RPMI7951 (cell line): ENCODE measurements at regions not wholly inside any gene's neighbourhood (a gene's known extent, or its start where the extent isn't known, plus 50 kb on each side); places are given as distances from the start of the nearest gene placed in this dataset.

Experiments used
- DNase-seq: peaks from one replicate; pipeline ENCODE4 v3.0.0-alpha.2; 2012; ENCODE audit warnings: low read depth

- no peak for DNase-seq
Observed at GRCh38 chr5:117230375-117230774, 655.8 kb upstream of the SEMA6A start.

GRCh38 chr5:117220730-117221129 lies 646.1 kb upstream of the SEMA6A start:
- no peak for DNase-seq

- DNase-seq: no peak
Observed at GRCh38 chr5:117218789-117219188, 644.2 kb upstream of the SEMA6A start.

DNA sequence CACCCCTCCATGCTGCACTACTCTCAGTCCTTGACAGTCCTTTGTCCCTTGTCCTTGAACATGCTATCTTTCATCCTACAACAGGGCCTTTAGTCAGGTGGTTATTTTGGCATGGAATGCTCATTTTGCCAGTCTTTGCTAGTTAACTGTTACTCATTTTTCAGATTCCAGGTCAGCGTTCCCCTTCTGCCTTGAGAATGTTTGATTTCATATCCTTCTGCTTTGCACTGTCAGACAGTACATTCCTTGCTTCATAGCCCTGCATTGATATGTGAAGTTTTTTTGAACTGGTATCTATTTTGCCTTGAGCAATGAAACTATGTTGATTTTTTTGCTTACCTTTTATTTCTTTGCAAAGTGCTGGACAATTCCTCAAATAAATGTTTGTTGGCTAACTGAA lies 638.2 kb upstream of the SEMA6A start:
- DNase-seq: no peak

DNA sequence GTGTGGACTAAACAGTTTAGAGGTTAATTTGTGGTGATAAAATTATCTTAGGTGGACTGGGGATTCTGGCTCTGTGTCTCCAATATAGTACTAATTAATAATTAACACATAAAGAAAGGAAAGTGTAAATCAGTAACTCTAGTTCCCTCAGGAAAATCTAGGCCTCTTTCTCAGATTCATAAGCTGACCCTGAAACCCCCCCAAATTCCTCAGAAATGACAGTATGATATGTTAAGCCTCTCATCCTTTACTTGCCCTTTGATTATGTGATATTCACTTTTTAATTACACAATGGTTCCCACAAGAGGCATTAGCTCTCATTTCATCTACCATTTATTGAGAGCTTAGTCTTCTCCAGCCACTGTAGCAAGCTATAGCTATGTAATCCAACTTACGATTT lies 636.2 kb upstream of the SEMA6A start:
- DNase-seq: no peak

GRCh38 chr5:117209479-117209878 lies 634.9 kb upstream of the SEMA6A start:
- DNase-seq: no peak

GRCh38 chr5:117207088-117207668 lies 632.6 kb upstream of the SEMA6A start:
- DNase-seq: no peak

DNA sequence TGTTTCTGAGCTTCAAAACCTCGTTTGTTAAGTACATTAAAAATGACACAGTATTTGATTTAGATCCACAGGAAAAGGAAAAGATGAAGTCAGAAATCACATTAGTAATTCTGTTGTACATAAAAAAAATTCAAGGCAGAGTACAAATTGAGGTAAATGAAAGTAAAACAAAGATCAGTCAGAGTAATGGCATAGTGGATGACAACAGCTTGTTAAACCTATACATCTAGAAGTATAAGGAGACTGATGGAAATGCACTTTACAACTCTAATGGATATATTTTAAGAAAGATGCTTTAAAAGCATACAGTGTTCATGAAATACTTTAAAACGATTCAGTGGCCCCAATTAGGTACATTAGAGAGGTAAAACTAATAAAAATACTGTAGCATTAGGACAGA lies 631.3 kb upstream of the SEMA6A start:
- DNase-seq: no peak

DNA sequence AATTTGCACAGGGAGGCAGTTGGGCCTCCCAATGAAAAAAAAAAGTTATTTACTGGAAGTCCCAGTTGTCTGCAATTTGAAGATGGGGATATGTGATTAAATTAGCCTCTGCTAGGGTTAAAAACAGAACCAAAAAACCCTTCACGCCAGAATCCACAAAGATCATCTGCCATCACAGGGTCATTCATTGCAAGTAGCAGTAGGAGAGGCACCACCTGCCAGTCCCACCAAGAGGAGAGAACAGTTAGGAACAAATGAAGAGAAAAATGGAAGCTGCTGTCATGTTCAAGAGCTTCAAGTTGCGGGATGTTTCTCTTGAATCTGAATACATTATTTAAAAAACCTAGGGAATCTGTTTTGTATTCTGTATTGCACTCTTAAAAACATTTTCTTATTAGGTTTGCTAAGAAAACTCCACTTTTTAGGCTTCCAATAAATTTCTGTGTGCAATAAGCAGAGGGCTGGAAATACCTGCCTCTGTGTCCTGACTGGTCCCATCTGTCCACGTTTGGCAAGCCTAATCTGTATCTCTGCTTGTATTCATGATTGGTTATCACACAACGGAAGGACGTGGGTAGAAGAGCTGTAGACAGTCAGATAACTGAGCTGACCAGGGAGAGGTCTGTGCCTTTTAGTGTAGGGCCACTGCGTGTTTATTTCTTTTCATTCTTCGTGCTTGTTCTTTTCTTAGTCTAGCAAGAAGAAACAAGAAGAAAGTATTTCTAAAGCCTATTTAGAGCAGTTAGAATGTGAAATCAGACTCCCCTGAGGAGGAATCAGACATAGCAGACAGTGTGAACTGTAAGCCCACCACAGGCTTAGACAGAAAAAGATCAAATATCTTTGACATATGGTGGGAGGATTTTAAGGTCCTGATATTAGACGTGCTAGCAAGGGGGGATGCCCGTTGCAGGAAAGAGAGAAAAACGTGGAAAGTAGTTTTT lies 630.6 kb upstream of the SEMA6A start:
- no peak for DNase-seq

DNA sequence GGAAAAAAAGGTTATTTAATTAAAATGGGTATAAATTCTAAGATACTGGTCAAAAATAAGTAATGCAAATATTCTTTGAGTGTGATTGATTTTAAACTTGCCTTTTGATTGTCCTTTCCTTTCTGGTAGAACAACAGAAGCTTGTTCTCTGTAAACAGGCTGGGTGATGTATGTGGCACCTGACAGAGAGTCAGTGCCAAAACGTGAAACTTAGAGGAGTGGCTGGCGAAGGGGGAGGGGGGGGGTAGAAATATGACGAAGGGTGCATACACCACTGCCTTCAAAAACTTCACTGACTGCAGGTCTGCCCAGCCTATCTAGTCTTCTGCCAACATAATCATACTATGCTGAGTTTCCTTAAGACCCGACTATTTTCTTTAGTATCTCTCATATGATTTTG lies 629.8 kb upstream of the SEMA6A start:
- no peak for DNase-seq

- no peak for DNase-seq
Observed at GRCh38 chr5:117203584-117203983, 629.0 kb upstream of the SEMA6A start.

DNA sequence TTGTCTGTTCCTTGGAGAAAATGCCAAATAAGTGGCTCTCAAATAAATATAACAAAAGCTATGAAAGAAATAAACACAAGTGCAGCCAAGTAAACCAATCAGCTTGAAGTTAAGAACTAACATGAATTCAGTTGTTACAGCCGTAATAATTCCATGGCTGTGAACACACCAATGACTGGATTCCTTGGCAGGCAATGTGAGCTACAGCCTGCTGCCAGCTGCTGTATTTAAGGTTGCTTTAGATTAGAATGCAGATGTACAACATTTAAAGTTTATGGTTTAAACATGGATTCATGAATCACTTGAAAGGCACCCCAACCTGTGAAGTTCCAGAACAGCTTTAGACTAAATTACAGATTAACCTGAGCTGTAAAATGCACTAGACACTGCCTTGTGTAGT lies 626.4 kb upstream of the SEMA6A start:
- no peak for DNase-seq

- DNase-seq: no peak
Observed at GRCh38 chr5:117195076-117195475, 620.5 kb upstream of the SEMA6A start.

DNA sequence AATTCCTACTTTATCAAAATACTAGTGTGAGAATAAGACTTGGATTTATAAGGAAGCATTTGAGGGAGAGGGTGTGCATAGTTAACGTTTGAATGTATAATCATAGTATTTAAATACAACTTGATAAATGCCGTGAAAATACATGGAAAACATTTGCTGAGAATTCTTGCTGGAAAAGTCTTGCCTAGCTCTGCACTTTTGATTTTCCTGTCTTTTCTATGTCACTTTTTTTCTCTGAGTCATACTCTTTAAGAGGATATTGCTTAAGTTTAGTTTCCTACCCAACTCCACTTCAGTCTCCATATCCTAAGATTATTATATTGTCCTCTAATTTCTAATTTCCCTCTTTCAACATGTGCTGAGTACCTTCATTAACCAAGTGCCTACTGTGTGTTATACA lies 616.6 kb upstream of the SEMA6A start:
- DNase-seq: no peak

DNA sequence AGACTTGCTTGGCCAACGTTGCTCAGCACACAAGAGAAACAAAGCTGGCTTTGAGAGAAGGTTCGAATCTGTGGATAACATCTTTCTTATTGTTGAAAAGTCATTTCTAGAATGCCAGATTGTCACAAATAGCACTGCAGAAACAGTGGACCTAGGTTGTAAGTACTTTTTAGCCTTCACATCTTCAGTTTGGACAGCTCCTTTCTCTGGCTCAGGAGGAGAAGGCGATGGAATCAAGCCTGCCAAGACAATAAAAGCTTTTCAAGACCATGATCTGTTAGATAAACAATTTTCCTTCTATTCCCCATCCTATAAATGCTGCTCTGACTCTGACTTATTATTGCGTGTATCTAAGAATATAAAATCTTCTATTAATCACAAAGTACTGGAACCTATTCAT lies 615.2 kb upstream of the SEMA6A start:
- no peak for DNase-seq

DNA sequence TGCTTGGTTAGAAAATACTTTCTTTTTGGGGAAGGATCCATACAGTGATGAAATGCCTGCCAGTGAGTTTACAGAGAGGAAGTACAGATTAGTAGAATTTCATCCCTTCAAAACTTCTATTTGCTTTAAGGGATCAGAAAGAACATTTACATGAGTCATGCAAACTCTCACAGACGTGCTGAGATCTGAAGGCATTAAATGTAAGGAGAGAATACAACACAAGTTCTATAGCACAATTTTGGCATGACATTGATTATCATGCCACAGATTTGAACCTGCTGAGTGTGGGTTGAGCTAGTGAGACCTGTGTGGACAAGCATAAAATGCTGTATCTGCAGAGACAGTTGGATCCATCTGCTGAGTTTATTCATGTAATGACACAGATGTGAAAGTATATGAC lies 613.6 kb upstream of the SEMA6A start:
- no peak for DNase-seq

DNA sequence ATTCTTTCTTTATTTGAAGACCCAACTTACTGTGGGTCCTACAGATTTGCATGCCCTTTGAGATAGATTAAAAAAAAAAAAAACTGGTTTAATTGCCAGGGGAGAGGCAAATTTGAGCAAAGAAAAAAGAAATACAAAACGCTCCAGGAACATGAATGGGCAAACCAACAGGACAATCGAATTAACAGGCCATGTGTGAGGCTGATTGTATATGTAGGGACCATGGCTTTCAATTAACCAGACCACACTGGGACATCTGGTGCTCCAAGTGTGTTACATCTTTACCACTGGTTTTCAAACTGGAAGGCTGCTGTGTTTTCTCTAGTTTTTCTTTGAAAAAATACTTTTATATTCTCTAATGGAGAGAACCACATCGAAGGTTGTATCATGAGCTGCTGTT lies 612.1 kb upstream of the SEMA6A start:
- DNase-seq: no peak

- no peak for DNase-seq
Observed at GRCh38 chr5:117183326-117183725, 608.7 kb upstream of the SEMA6A start.

DNA sequence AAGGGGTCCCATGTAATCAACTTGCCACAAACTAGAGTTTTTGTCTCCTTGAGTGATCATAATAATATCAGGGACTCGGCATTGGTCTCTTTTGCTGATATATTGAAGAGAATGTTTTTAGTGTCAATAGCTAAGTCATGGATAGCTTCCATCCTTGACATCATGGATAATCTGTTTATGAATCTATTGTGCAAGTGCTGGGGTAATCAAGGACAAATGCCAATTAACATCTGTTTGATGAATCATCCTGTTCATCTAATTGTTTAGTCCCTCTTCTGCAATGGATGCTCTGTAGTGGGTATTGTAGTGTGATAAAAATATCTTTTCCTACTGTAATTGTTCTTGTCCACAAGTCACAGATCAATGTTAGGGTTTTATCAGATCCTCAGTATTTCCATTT lies 607.5 kb upstream of the SEMA6A start:
- no peak for DNase-seq

DNA sequence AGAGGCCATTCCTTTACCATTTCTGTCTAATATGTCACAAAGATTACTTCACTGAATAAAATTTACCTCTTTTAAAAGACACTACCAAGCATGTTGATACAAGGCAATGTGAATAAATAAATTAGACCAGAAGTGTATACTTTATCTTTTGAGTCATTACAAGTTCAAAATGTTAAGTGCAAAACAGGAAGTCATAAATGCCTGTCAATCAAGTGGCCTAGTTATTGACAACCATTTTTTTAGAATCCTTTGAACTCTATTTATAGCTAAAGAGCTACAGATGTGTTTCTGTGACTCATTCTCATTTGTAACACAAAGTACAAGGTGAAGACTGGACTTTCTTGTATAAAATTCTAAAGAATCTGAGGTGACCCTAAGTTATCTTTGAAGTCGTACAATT lies 602.7 kb upstream of the SEMA6A start:
- DNase-seq: no peak

DNA sequence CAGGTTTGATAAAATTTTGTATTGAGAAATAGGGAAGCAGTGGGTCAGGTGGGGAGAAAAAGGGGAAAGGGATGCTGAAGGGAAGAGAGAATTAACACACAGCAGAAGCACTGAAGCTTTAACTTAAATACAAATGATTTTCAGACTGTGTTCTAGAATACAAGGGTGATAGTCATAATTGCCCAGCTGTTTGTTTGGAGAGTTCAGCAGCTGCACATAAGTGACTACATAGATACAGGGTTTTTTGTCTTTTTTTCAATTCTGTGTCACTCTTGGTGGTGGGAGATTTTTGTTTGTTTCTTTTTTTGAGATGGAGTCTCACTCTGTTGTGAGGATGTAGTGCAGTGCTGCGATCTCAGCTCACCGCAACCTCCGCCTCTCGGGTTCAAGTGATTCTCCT lies 590.4 kb upstream of the SEMA6A start:
- no peak for DNase-seq

DNA sequence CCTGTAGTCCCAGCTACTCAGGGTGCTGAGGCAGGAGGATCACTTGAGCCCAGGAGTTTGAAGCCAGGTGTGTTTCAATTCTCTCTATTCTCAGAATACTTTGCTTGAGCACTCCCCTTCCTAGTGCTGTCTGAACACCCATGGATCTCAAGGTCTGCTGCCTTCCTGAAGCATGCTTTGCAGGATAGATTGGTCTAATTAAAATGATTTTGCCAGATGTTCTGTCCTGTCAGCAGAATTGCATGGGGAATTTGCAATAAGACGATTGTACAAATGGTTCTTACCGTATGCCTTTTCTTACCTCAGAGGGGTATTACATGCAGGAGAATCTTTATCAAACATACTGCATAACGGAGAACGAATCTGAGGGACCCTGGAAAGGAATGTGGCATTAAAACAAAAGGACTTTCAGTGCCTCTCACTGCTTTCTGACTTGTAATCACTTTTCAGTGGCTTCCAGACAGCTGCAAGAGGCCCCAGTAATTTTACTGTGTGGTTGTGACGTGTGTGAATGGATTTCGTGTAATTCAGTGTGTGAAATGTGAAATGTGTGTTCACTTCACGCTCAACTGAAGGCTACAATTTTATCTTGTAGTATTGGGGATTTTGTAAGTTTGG lies 587.2 kb upstream of the SEMA6A start:
- no peak for DNase-seq

DNA sequence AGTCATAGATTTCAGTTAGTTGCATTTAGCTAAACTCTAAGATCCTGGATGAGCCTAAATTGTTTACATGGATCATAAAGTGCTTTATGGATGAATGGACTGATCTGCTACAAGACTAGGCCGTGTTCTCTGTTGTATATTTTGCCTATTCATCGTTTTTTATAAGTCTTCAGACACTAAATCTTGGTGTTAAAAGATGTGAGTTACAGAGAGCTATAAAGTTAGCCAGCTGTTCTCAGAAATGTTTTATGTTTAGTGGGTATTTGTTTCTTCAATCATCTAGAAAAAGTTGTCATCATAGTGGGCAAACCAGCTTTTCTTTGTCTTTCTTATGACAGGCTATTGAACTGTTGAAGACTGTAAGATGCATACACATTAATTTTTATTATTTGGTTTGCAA lies 585.8 kb upstream of the SEMA6A start:
- no peak for DNase-seq
